ENCODE measurements at regions not wholly inside any gene's neighbourhood (a gene's known extent, or its start where the extent isn't known, plus 50 kb on each side); places are given as distances from the start of the nearest gene placed in this dataset.

DNA sequence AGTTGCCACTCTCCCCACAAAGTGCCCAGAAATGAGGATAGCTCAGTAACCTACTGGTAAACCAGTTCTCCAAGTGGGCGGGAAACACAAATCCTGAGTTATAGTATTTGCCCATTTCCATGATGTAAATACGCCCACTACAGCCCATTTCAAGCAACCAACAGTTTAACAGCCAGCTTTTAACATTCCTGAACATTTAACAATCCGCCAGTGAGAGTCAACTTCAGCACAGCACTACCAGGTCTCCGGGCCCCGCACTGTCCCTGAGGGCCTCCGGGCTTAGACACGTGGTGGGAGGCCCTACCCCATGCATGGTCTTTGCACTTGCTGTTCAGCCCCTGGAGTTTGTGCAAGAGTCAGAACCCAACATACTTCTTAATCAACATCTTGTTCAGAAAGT lies 132.0 kb upstream of the CTTNBP2NL start:
- no peak for DNase-seq

DNA sequence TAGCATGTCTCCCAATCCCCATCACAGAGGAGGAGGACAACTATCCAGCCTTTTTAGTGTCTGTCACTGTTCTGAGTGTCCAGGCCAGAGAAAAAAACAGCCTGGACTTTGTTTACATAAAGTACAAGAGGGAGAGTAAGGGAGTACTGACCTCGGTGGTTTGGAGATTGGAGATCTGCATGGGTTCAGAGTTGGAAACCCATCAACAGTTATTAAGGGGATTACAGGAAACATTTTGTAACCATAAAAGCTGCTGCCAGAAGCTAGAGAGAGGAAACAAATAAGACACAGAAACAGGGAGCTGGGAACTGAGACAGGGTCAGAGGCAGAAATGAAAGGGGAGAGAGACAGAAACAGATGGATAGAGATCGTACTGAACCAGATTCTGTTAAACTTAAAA lies 131.5 kb upstream of the CTTNBP2NL start:
- peak in 1 of 2 donors; percentile 21 for DNase-seq

DNA sequence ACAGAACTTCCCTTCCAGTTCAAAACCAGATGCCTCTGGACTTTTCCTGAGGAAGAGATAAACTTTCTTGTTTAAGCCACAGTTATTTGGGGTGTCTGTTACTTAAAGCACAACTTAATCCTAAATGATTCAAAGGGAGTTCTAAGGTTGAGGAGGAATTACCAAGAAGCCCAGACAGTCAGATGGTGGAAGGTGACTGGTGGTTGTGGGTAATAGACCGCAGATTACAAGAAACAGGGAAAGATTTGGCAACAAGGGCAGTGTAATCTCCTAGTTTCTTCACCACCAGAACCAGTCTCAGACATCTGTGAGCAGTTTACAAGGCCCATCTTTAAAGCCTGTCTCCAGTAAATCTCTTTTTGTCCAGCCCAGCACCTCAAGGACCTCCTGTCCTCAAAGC lies 130.1 kb upstream of the CTTNBP2NL start:
- no peak for DNase-seq

DNA sequence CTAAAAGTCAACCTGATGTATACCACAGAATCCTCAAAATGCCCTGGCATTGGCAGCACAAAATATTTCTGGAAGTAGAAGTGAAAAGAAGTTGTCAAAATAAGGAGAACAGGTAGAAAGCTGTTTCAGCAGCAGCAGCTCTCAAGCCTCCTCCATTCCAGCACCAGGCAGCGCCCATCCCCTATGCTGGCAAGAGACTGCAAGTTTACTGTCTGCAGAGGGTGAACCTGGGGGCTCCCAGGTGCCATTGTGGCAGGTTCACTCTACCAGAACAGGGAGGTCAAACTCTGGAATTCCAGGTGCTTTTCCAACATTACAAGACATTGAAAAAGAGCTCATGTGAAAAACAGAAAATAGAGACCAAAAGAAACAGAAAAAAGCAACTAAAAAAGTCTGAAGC lies 128.8 kb upstream of the CTTNBP2NL start:
- DNase-seq: no peak

DNA sequence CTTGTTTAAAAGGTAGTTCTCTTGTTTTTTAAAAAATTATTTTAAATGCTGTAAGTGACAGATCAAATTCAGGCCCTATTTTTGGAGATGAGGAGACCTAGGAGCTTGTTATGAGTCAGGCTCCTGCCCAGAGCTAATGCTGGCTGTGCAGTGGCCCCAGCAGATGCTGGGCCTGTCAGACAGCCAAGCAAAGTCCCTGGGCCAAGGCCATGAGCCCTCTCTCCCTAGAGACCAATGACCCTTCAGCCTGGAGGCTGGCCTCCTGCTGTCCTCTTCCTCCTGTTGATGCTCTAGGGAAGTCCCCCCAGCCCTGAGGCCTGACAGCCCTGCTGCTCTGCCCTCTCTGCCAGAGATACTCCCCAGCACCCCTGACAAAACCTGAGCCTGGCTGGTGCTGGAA lies 128.1 kb upstream of the CTTNBP2NL start:
- no peak for DNase-seq

DNA sequence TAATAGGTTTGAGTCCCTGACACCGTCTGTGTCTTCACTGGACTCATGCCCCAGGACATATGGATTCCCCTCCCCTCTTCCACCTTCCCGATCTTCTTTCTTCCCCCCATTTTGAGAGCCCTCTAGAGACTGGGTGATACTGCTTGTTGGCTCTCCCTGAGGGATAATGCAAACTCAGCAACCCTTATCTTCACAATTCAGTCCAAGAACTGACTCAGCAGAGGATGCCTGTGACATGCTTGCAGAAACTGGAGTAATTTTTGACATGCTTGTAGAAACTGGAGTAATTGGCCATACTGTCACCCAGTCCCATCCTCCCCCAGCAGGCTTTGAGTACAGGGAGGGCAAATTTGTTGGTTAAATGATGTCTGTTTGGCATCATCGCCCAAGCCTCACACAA lies 127.6 kb upstream of the CTTNBP2NL start:
- no peak for DNase-seq

DNA sequence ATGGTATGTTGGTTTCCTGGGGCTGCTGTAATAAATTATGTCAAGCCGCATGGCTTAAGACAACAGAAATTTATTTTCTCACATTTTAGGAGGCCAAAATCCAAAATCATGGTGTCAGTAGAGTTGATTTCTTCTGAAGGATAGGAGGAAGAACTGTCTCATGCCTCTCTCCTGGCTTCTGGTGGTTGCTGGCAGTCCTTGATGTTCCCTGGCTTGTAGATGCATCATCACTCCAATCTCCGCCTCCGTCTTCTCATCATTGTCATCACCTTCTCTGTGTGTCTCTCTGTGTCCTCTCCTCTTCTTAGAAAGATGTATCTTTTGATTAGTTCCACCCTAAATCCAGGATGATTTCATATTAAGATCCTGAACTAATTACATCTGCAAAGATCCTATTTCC lies 124.7 kb upstream of the CTTNBP2NL start:
- DNase-seq: no peak

DNA sequence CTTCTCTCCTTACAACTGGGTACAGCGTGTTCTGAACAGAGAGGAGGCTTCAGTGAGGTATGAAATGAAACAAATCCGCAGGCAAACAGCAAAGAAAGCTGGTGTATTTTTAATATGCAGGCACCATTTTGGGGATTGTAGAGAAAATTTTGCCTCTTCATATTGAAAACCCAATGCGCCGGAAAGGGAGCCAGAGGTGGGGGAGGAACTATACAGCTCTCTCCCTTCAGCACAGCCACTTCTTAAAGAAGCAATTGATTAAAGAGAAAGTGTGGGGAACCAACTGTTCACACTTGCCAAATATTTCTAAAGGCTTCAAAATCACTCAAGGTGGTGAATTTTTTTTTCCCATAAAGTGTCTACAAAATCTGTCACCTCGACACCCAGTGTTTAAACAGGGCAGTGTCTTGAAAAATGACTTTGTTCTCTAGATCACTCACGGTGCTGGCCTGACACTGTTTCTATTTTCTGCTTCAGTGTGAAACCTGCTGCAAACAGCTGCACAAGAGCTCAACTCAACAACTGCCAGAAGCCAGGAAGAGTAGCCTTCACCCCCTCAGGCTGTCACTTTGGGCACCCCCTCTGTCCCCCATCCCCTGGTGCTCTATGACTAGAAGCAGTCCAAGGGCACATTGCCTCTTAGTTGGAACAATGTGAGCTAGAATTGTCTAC lies 123.8 kb upstream of the CTTNBP2NL start:
- DNase-seq: no peak

DNA sequence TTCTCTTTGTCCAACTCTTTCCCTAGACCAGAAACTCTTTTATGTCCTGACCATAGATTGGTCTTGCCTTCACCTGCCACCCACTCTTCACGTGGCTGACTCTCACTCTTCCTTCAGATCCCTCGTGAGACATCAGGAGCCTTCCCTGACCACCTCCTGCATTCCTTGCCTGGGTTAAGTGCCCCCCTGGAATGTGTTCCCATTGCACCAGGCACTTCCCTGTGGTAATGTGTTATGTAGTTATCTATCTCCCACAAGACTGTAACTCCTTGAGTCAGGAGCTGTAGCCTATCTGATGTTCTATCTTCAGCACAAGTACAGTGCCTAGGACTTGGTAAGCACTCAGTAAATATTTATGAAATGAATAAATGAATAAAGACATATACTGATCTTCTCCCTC lies 111.2 kb upstream of the CTTNBP2NL start:
- DNase-seq: no peak

DNA sequence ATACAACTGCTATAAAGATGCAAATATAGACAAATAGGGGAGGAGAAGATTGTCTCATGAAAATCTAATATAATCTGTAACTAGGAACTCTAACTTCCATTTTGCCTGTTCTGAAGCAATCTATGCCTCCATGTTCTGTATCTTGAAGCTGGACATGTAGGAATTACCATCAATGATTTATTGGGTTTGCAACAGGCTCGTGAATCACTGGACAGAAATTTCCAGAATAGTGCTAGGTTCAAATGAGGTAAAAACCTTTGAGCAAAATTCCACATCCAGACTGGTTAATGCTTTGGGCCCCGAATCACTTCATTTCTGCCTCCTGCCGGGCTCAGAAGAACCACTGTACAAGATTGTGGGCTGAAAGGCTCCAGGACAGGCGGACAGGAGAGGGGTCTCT lies 110.7 kb upstream of the CTTNBP2NL start:
- no peak for DNase-seq

DNA sequence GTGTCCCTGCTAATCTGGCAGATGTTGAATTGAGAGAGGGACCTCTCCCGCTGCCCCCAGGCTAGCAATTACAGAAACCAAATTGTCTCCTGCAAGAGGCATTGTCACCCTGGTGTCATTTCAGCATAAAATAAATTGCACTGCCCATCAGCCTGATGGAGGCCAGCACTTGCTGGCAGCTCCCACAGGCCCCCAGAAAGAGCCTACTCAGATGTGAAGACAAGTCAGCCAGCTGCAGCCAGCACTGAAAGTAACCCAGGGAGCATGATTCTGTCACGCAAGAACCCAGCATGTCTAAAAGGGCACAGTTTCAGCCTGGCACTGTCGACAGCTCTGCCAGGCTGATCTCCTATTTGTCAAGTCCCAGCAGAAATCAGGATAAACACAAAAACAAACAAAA lies 110.3 kb upstream of the CTTNBP2NL start:
- no peak for DNase-seq

DNA sequence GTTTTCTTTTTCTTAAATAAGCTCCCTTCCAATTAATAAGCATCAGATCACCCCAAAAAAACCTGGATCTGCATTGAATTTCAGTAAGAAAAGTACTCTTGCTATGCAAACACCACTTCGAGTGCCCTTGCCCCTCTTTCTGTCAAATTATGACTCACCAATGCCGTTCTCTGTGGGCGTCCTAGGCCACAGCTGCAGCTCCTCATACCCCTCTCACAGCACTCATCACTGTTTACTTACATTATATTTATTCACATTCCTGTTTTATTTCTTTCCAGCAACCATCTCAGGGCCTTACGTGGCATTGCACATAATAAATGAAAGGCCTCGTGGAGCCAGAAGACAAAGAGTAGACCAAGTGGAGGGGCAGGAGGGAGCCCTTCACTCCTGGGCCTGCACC lies 99.1 kb upstream of the CTTNBP2NL start:
- no peak for DNase-seq

DNA sequence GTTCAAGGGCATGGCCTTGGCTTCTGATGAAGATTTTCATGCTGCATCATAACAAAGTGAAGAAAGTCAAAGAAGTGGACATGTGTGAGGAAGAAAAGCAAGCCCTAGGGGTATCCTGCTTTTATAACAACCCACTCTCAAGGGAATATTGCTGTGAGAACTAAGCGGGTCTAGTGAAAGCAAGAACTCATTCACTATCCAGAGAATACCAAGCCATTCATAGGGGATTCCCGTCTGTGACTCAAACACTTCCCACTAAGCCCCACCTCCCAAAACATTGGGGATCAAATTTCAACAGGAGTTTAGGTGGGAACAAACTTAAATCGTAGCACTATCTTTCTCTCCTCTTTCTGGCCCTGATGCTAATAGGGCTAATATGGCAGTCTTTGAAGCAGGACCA lies 98.5 kb upstream of the CTTNBP2NL start:
- no peak for DNase-seq

DNA sequence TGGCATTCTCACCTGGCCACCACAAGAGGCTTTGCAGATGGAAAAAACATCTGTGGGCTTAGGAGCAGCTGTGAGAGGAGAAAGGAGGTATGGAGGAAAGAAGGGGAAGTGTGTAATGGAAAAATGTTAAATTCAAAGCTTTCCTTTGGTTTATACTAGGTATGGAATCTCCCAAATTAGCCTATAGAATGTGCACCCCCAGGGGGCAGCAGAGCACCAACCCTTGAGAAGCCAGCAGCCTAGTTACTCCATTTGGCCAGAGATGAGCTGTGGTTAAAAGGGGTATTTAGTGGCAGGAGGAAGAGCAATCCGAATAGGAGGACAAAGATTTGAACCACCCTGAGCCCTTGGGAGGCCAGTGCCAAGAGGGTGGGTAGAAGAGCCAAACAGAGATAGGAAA lies 97.5 kb upstream of the CTTNBP2NL start:
- DNase-seq: peak in 1 of 2 donors; percentile 31

DNA sequence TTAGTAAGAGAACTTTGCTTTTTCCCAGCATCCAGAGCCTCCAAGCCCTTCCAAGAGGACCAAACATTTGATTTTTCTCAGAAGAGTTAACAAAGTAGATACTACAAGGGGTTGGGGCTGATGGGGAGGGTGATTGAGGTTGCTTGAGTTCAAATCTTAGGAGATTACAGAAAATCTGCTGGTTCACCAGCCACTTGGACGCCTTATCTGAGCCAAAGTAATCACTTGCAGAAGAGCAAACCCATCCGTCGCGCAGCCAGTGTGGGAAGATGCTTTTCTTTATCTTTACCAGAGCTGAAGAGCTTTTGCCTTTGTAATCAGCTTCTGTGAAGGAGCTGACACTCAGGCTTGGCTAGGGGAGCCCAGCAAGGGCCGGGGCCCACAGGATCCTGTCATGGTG lies 91.9 kb upstream of the CTTNBP2NL start:
- no peak for DNase-seq

DNA sequence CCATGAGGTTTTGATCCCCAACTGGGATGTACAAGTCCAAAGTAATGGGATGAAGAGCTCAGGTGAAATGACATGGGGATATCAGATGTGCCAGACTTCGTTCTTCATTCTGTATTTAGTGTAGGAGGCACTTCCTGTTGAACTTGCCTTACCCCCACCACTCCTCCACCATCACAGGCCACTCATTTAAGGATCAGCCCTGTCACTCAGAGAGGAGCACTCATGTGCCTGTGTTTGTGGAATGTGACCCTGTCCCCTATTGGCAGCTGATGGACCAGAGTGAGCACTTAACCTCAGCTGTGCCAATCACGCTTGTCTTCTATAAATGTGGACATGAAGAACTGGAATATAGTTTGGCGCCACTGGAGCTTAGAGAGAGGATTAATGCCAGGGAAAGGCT lies 91.4 kb upstream of the CTTNBP2NL start:
- no peak for DNase-seq

DNA sequence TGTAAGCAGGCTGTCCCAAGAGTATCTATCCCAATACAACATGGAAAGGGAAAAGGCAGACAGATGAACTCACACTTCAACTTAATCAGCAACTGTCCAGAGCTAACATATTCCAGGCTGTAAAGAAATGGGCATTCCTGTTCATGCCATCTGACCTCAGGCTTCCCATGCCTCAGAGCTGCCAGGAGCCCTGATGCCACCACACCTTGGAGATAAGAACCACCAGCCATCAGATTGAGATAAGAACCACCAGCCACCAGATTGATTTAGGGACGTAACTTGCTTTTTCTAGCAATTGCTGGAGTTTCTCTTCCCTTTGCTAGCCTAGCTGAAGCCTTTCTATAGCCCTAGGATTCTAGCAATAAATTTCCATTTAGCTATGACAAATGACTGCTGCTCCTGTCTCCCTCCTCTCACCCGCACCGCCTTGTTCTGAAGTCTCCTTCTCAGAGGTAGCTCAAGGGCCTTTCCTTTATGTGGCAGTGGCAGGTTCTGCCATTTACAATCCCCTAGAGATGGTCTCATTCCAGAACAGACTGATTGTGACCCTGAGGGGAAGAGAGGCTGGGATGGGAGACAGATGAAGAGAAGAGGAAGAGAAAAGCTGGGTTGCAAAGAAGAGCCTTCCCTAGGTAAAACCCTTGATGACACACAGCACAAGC lies 88.0 kb upstream of the CTTNBP2NL start:
- DNase-seq: no peak

DNA sequence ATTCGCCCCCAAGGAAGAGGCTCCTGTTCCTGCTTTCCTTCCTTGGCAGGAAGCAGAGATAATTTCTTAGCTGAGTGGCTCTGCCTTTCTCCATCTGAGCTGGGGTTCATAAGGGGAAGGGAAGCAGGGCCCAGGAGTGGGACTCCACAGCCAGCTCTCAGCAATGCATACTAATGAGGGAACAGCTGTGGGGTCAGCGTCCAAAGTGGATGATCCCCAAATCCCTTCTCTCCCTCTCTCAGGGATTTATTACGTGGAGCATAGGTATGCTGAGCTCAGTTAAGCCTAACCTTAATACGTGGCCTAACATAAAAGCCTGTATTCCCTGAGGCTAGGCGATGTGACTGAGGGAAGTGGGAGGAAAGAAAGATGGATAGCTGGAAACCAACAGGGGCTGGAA lies 87.3 kb upstream of the CTTNBP2NL start:
- no peak for DNase-seq

DNA sequence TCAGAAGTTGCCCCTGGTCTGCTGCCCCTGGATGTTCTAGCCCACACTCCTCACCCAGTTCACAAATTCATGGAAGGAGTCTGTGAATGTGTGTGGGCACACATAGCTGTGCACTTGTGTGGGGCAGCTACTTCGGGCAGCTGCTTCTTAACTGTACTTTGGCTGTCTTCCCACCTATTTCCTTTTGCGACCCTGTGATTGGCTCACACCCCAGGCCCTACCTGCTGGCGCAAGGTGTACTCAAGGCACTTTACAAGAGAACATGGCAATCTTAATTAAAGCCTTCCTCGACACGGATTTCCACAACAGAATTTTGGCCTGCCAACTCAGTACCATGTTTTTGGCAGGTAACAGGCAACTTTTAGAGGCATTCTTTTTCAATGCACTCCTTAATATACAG lies 86.5 kb upstream of the CTTNBP2NL start:
- DNase-seq: no peak

DNA sequence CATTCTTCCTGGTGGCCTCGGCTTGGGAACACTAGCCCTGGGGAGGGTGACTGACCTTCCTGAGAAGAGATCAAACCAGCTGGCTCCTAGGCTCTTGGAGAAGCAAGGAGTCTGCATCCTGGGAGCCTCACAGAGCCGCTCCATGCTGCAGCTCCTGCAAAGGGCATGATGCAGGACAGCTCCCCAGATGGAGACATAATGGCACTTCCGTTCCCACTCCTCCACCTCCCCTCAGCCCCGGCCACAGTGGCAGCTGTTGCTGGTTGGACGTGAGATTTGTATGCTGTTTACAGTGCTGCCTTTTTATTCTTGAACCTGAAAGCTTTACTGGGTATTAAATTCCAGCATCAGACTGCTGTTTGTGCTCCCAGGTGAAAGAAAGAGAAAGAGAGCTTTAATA lies 83.7 kb upstream of the CTTNBP2NL start:
- no peak for DNase-seq

DNA sequence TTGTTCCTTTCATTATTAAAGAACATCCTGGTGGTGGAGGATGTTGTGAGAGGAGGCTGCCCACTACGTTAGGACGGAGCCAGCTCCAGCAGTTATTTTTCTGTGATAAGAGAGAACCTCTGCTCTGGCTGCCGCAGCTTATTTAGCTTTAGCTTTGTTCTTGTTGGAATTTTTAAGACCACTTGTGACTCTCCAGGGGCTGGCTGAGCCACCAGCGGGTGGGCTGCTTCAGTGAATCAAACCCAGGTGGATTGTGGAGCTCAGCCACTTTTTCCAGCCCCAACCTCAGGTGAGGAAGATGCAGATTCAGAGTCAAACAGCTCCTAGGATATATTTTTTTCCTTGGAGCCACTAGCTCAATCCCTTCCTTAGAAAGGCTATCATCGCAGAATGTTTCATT lies 83.1 kb upstream of the CTTNBP2NL start:
- DNase-seq: no peak

DNA sequence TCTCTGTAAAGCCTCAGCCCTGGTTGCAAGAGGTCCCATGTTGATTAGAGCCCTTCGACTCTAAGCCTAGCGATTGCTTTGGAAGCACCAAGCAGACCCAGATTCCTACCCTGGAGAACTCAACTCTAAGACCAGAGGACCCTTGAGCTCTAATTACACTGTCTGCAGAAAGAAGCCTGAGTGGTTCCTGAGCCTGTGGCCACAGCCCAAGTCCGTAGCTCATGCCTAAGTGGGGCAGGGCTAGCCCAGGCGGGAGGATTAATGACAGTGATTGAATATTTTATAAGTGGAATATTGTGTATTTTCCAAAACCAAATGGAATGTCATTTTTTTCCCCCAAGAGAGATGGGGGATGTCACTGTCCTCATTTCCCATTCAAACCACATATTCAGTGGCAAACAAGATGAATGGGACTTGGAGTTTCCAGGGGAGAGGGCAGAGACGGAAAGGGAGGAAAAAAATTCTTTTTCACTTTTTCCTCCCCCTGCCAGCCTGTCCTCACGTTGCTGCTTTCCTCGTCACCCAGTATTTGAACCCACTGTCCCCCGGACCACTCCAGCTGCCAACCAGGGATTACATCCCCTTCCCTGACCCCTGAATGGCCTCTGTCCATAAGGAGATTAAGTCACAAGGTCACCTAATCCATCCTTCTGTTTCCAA lies 79.6 kb upstream of the CTTNBP2NL start:
- DNase-seq: no peak

DNA sequence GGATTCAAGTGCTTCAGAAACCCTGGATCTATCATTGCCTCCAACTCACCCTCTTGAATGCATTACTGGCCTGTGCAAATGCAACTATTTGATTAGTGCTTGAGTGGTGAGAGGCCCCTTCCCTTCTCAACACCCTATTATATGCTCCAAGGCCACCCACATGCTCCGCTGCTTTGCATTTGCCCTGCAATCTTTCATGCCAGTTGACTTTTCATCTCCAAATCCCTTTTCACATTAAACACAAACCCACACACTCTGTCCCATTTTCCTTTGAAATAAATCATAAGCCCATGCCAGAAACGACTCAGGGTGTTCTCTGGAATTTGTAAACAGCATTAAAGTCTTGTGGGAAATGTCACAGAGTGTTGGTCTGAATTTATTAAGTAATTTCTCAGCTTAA lies 78.9 kb upstream of the CTTNBP2NL start:
- DNase-seq: peak in 1 of 2 donors; percentile 24

Data from right lung (tissue), 2 donors.